Cardiac muscle cell (in vitro differentiated cells and primary cell): ENCODE measurements at regions not wholly inside any gene's neighbourhood (a gene's known extent, or its start where the extent isn't known, plus 50 kb on each side); places are given as distances from the start of the nearest gene placed in this dataset.
A peak's percentile ranks its signal among the peaks of the same experiment; 100 is the strongest.

Experiments used
- DNase-seq, 2 donors: peaks; one replicate each; pipeline versions ENCODE4 v3.0.0 to v3.0.0-alpha.2; 2010 to 2017; ENCODE audit warnings: low read depth in 1 of 2, low spot score in 1 of 2
- H3K27ac ChIP-seq: fragments of 200-600 bp; sonication (generic); 2 replicates; pipeline ENCODE4 v1.5.1; 2016
- H3K27me3 ChIP-seq: fragments of 200-600 bp; sonication (generic); 2 replicates; pipeline ENCODE4 v1.6.0; 2016; ENCODE audit warnings: control low read depth
- H3K36me3 ChIP-seq: fragments of 200-600 bp; sonication (generic); 2 replicates; pipeline ENCODE4 v1.5.1; 2016; ENCODE audit warnings: control low read depth
- H3K4me1 ChIP-seq: fragments of 200-600 bp; sonication (generic); 2 replicates; pipeline ENCODE4 v1.8.1; 2017; ENCODE audit warnings: low read depth, mild to moderate bottlenecking, mixed run types
- H3K4me3 ChIP-seq: fragments of 200-600 bp; sonication (generic); 2 replicates; pipeline ENCODE4 v1.5.1; 2016; ENCODE audit warnings: mild to moderate bottlenecking
- H3K9me3 ChIP-seq: fragments of 200-600 bp; sonication (generic); 2 replicates; pipeline ENCODE4 v1.5.1; 2017; ENCODE audit warnings: low read depth, mild to moderate bottlenecking, control low read depth
- CTCF ChIP-seq: IDR thresholded peaks from 2 replicates; pipeline ENCODE4 v1.5.1; 2012; ENCODE audit warnings: low read depth, mild to moderate bottlenecking, low read length

- no peak overlapping the region for H3K27ac ChIP-seq
These were observed 102.5 kb upstream of the EEF2KMT start for GRCh38 chr16:5200123-5200522.

GRCh38 chr16:5196204-5196603 is 98.6 kb upstream of the EEF2KMT start:
- Histone ChIP-seq H3K27ac (no peak overlapping the region), H3K36me3 (no peaks in the 10 kb centered on the region), H3K27me3 (no peaks in the 10 kb centered on the region), H3K9me3 (no peaks in the 10 kb centered on the region), H3K4me1 (no peaks in the 10 kb centered on the region), H3K4me3 (no peak overlapping the region)
- DNase-seq, result no peak
- no peak for TF ChIP-seq CTCF

More at GRCh38 chr16:5200123-5200522, 102.5 kb upstream of the EEF2KMT start:
- TF ChIP-seq CTCF, result no peak
- Histone ChIP-seq H3K9me3 (no peaks in the 10 kb centered on the region), H3K4me3 (no peak overlapping the region), H3K27me3 (no peaks in the 10 kb centered on the region), H3K36me3 (no peaks in the 10 kb centered on the region), H3K4me1 (no peaks in the 10 kb centered on the region)
- DNase-seq, result no peak

- DNase-seq, result no peak
- Histone ChIP-seq H3K36me3 (no peaks in the 10 kb centered on the region), H3K4me3 (no peak overlapping the region), H3K27me3 (no peaks in the 10 kb centered on the region), H3K27ac (no peak overlapping the region), H3K4me1 (no peaks in the 10 kb centered on the region), H3K9me3 (no peaks in the 10 kb centered on the region)
- no peak for TF ChIP-seq CTCF
These were observed 96.3 kb upstream of the EEF2KMT start for GRCh38 chr16:5193861-5194260.

GRCh38 chr16:5188989-5189352 is 91.4 kb upstream of the EEF2KMT start:
- Histone ChIP-seq H3K36me3 (no peaks in the 10 kb centered on the region), H3K27me3 (no peaks in the 10 kb centered on the region), H3K9me3 (no peaks in the 10 kb centered on the region), H3K4me1 (no peaks in the 10 kb centered on the region), H3K27ac (peak overlapping the region; percentile 48), H3K4me3 (no peak overlapping the region)
- no peak for TF ChIP-seq CTCF
- no peak for DNase-seq

- no peak overlapping the region for H3K4me3 ChIP-seq
- peak overlapping the region; percentile 65 for H3K27ac ChIP-seq
- TF ChIP-seq CTCF, result no peak
- H3K36me3 ChIP-seq, result no peaks in the 10 kb centered on the region
- no peaks in the 10 kb centered on the region for H3K4me1 ChIP-seq
- peak in 1 of 2 donors; percentile 23 for DNase-seq
- no peaks in the 10 kb centered on the region for H3K27me3 ChIP-seq
- no peaks in the 10 kb centered on the region for H3K9me3 ChIP-seq
These were observed 90.9 kb upstream of the EEF2KMT start for GRCh38 chr16:5188318-5188988.
